ENCODE measurements at regions not wholly inside any gene's neighbourhood (a gene's known extent, or its start where the extent isn't known, plus 50 kb on each side); places are given as distances from the start of the nearest gene placed in this dataset.

DNA sequence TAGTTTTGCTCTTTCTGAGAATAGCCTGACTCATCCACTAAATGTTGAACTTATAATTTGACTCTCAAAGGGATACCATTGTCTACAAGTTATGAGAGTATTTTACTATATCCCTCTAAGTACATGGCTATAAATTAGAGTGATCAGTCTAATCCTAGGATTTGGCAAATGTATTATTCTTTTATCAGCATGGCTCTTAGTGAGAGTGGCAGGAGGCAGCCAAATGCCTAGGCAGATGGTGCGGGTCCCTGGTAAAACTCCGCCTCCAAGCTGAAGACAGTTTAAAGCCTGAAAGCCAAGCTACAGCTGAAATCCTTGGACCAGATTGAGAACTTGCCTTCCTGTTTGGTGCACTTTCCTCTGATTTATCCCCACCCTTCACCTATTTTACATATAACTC is 631.8 kb downstream of the SQOR start:
- DNase-seq (ENCODE audit: low spot score, unreplicated experiment): no peak
- Mint-ChIP-seq H3K4me1 (ENCODE audit: low read depth) (no peaks in the 10 kb centered on the region), H3K27ac (no peak overlapping the region), H3K36me3 (ENCODE audit: insufficient read depth) (no peaks in the 10 kb centered on the region), H3K9me3 (ENCODE audit: low read depth) (no peaks in the 10 kb centered on the region), H3K4me3 (ENCODE audit: low read depth) (no peak overlapping the region), H3K27me3 (no peaks in the 10 kb centered on the region)
- TF ChIP-seq, protein P1, sequence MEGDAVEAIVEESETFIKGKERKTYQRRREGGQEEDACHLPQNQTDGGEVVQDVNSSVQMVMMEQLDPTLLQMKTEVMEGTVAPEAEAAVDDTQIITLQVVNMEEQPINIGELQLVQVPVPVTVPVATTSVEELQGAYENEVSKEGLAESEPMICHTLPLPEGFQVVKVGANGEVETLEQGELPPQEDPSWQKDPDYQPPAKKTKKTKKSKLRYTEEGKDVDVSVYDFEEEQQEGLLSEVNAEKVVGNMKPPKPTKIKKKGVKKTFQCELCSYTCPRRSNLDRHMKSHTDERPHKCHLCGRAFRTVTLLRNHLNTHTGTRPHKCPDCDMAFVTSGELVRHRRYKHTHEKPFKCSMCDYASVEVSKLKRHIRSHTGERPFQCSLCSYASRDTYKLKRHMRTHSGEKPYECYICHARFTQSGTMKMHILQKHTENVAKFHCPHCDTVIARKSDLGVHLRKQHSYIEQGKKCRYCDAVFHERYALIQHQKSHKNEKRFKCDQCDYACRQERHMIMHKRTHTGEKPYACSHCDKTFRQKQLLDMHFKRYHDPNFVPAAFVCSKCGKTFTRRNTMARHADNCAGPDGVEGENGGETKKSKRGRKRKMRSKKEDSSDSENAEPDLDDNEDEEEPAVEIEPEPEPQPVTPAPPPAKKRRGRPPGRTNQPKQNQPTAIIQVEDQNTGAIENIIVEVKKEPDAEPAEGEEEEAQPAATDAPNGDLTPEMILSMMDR (IDR thresholded peaks at IDR 0.05; ENCODE audit: unreplicated experiment): no peak

DNA sequence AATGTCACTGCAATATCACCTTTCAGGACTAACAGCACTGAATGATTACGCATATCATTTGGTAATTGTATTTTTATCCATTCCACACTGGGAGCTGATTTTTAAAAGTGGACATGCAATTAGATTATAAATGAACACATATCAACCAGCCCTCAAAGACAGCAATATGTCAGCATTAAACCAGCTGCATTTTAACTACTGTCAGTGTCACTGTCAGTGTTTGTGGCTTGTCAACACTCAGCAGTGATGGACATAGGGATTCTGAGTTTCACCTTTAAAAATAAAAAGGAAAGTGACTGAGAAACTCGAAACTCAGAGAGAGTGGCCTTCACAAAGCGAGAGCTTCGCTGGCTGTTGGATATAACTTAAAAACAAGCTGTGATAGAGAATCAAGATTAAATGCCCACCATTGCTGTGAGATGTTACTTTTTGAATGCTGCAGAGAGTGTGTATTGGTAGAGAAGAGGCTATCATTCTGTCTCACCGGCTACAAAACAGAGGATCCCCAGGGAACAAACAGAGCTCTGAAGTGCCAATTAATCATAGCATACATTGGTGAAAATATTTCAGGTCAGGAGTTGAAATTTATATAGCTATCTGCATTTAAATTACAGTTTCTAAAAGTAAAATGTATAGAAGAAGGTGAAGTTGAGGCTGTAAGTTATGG is 635.8 kb downstream of the SQOR start:
- TF ChIP-seq, protein P1 (IDR thresholded peaks at IDR 0.05; ENCODE audit: unreplicated experiment): no peak
- no peaks in the 10 kb centered on the region for H3K36me3 Mint-ChIP-seq (ENCODE audit: insufficient read depth)
- H3K4me1 Mint-ChIP-seq (ENCODE audit: low read depth): no peaks in the 10 kb centered on the region
- no peak overlapping the region for H3K27ac Mint-ChIP-seq
- no peak overlapping the region for H3K4me3 Mint-ChIP-seq (ENCODE audit: low read depth)
- no peak for DNase-seq (ENCODE audit: low spot score, unreplicated experiment)
- no peaks in the 10 kb centered on the region for H3K9me3 Mint-ChIP-seq (ENCODE audit: low read depth)
- no peaks in the 10 kb centered on the region for H3K27me3 Mint-ChIP-seq

DNA sequence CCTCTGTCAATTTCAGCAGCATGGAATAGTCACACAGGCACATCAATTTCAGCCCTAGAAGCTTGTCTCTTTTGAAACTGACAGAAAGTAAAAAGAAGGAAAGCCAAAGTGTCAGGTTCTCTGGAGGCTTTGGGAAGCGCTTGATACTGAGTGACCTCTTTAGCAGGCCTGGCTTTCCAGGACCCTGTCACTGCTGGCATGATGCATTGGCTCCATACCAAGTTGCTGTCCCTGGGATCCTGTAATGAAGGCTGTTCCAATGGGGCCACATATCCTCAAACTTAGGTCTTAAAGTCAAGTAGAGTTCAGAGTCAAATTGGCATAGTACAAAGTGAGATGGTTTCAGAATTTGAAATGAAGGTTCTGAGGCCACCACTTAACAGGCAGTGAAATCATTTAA is 640.9 kb downstream of the SQOR start:
- Mint-ChIP-seq H3K27ac (no peak overlapping the region), H3K27me3 (no peaks in the 10 kb centered on the region), H3K9me3 (ENCODE audit: low read depth) (no peaks in the 10 kb centered on the region), H3K4me1 (ENCODE audit: low read depth) (peaks cover 4% of the 10 kb centered on the region), H3K4me3 (ENCODE audit: low read depth) (no peak overlapping the region), H3K36me3 (ENCODE audit: insufficient read depth) (no peaks in the 10 kb centered on the region)
- DNase-seq (ENCODE audit: low spot score, unreplicated experiment): no peak
- TF ChIP-seq, protein P1 (IDR thresholded peaks at IDR 0.05; ENCODE audit: unreplicated experiment): no peak

DNA sequence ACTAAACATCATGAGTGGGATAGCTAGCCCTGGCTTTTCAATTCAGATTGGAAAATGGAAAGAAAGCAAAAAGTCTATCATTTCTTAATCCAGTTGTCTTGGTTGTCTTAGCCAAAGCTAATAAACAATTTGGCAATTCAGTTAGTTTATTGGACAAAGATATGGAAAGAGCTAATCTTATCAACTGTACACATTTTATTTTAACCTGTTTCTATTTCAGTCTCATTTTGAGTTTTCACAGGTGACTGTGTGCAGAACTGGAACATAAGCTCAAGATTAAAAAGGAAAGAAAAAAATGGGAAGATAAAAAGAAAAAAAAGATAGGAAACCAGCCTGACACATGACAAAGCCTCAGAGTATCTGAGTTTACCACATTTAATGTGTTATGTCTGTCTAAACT is 642.6 kb downstream of the SQOR start:
- no peaks in the 10 kb centered on the region for H3K27me3 Mint-ChIP-seq
- TF ChIP-seq, protein P1 (IDR thresholded peaks at IDR 0.05; ENCODE audit: unreplicated experiment): no peak
- H3K4me3 Mint-ChIP-seq (ENCODE audit: low read depth): no peak overlapping the region
- no peak for DNase-seq (ENCODE audit: low spot score, unreplicated experiment)
- H3K9me3 Mint-ChIP-seq (ENCODE audit: low read depth): no peaks in the 10 kb centered on the region
- no peak overlapping the region for H3K27ac Mint-ChIP-seq
- peaks cover 4% of the 10 kb centered on the region for H3K4me1 Mint-ChIP-seq (ENCODE audit: low read depth)
- no peaks in the 10 kb centered on the region for H3K36me3 Mint-ChIP-seq (ENCODE audit: insufficient read depth)

DNA sequence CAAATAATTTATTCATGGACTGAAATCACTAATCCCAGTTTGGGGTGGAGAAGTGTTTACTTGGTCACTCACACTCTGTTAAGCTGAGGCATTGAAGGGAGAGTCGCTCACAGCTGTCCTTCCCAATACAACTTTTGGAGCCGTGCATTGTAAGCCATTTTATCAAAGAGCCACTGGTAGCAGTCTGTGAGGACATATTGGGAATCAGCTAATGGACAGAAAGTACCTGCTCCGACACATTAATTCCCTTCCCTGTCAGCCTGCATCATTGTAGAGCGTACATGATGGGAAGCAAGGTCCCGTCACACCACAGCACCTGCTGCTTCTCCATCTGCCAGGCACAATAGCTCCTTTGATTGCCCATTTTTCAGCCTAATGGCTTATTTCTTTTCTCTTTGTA is 643.2 kb downstream of the SQOR start:
- TF ChIP-seq, protein P1 (IDR thresholded peaks at IDR 0.05; ENCODE audit: unreplicated experiment): no peak
- Mint-ChIP-seq H3K27me3 (no peaks in the 10 kb centered on the region), H3K4me1 (ENCODE audit: low read depth) (peaks cover 4% of the 10 kb centered on the region), H3K9me3 (ENCODE audit: low read depth) (no peaks in the 10 kb centered on the region), H3K27ac (peak overlapping the region; percentile 80), H3K4me3 (ENCODE audit: low read depth) (no peak overlapping the region), H3K36me3 (ENCODE audit: insufficient read depth) (no peaks in the 10 kb centered on the region)
- DNase-seq (ENCODE audit: low spot score, unreplicated experiment): no peak

Measured in progenitor cell of endocrine pancreas (in vitro differentiated cells).